Activated effector memory CD4-positive, alpha-beta T cell treated with anti-CD3 and anti-CD28 coated beads, Interleukin-2, amount 50 U/mL, for 16 hours (primary cell): ENCODE measurements at regions not wholly inside any gene's neighbourhood (a gene's known extent, or its start where the extent isn't known, plus 50 kb on each side); places are given as distances from the start of the nearest gene placed in this dataset.
"Not testable (repeated sequence)": the region's sequence is repeated elsewhere in the genome, so short reads cannot be mapped to it uniquely, and the experiment has no call there.

Experiments used
- DNase-seq: peaks from one replicate; pipeline ENCODE4 v3.0.0-alpha.2; 2020

DNA sequence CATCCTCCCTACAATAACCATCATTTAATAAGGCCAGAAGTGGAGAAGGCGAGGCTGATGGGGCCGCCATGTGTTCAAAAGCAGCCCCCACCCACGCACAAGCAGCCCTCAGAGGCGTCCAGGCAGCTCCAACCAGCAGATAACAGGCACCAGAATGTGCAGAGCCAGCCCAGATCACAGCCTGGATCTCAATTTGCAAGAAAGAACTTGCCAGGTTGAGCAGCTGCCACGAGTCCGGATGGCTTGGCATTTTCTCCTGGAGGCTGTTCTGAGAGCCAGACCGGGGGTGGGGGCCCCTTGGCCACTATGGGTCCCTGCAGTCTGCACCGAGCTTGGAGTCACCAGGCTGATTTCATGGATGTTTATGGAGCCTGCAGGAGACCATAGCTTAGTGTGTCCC, 338.1 kb downstream of the PREX1 start:
- DNase-seq = no peak

- DNase-seq = peak; percentile 49
Observed at GRCh38 chr20:48489046-48489463, 338.7 kb downstream of the PREX1 start.

DNA sequence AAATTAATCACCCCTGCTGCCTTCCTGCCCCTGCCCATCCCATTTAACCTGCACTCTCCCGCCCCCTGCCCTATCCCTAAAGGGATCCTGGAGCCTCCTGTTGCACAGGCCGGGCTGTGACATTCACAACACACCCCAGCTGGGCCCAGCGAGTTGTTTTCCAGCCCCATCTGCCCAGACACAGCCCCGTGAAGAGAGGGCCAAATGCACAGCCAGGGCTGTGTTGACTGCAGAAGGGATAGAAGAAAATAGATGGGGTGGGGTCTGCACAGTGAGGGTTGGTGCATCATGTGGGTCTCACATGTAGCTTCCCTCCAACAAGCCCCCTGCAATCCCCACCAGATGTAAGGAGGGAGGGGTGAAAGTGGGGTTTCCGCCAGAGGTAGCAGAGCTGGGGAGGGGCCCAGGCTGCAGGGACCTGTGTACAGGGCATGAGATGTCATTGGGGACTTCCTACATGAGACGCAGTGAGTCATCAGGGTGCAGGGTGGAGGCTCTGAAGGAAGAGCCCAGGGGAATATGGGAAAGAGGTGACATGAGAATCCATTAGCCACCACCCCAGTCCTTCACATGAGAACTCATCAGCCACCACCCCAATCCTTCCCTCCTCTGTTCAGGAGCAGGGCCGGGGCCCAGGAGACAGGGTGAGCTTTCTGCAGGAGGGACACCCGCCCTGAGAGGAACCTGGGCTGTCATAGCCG, 339.3 kb downstream of the PREX1 start:
- DNase-seq = not testable (repeated sequence)

GRCh38 chr20:48486065-48486464, 341.7 kb downstream of the PREX1 start:
- peak; percentile 44 for DNase-seq

- not testable (repeated sequence) for DNase-seq
Observed at GRCh38 chr20:48485153-48485552, 342.6 kb downstream of the PREX1 start.

GRCh38 chr20:48483334-48484066, 344.3 kb downstream of the PREX1 start:
- no peak for DNase-seq

DNA sequence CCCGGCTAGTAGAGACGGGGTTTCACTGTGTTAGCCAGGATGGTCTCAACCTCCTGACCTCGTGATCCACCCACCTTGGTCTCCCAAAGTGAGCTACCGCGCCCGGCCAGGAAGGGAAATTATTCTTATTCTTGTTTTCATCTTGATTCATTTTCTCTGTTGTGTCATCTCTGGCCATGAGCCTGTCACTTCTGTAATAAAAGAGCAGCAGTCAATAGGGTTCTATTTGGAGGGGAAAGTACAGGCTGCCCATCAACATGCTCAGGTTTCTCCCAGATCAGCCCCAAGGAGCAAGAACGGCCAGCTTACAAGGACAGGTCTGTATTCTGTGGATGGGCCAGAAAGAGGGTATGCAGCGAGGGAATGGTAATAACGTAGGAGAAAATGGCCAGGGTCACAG, 345.0 kb downstream of the PREX1 start:
- no peak for DNase-seq

DNA sequence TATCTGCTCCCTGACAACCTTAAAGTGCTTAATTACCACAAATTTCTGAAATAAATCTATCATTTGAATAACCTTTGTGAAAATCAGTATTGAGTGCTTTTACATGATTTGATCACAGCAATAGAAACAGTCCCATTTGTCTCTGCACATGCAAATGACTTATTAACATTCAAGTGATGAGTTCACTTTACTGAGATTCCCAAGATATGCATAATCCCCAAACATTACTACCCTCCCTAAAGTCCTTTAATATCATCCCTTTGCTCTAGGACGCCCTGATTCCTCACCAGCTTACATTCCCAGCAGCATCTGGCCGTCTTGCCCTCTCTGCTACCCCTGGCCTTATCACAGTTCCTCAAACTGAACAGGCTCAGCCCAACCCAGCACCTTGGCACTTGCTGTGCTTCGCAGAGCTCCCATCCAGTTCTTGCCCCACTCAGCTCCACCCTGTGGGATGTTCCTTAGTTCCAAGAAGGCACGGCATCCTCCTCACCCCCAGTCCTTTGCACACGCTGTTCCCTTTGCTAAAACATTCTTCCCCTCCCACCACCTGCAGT, 347.5 kb downstream of the PREX1 start:
- no peak for DNase-seq

GRCh38 chr20:48478806-48479585, 348.8 kb downstream of the PREX1 start:
- no peak for DNase-seq

GRCh38 chr20:48478370-48478769, 349.4 kb downstream of the PREX1 start:
- DNase-seq = no peak

- no peak for DNase-seq
Observed at GRCh38 chr20:48476854-48477253, 350.9 kb downstream of the PREX1 start.

- no peak for DNase-seq
Observed at GRCh38 chr20:48474022-48474421, 353.8 kb downstream of the PREX1 start.

GRCh38 chr20:48471759-48472408, 355.9 kb downstream of the PREX1 start:
- no peak for DNase-seq

GRCh38 chr20:48471176-48471575, 356.6 kb downstream of the PREX1 start:
- no peak for DNase-seq

DNA sequence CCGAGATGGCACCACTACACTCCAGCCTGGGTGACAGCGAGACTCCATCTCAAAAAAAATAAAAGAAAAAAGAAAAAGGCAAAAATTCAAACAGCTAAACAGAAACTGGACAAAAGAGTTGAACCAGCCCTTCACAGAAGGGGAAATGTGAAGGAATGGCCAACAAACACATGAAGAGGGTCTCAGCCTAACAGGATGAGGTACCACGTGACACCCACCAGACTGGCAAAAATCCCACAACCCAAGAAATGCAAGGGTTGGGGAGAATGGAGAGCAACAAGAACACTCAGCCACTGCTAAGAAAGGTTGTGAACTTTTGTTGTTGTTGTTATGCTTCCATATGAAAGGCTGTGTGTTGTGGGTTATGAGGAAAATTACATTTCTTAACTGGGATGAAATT, 357.7 kb downstream of the PREX1 start:
- no peak for DNase-seq

- no peak for DNase-seq
Observed at GRCh38 chr20:48469026-48469425, 358.8 kb downstream of the PREX1 start.

- no peak for DNase-seq
Observed at GRCh38 chr20:48468571-48468970, 359.2 kb downstream of the PREX1 start.

DNA sequence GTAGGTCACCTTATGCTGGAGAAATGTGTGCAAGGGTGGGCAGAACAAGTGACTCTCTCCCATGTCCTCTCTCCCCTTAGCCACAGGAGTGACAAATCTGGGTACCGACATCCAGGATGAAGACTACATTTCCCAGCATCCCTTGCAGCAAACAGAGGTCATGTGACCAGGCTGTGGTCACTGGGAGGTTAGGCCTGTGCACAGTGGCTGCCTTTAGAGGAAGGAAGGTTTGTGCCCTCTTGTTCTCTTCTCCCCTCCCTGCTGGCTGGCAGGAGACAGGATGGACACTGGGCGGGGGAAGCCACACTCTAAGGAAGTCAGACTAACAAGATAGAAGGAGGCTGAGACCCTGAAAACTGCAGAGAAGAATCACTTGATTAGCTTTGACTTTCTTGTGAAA, 360.2 kb downstream of the PREX1 start:
- DNase-seq = no peak

GRCh38 chr20:48465271-48465670, 362.5 kb downstream of the PREX1 start:
- DNase-seq = no peak

DNA sequence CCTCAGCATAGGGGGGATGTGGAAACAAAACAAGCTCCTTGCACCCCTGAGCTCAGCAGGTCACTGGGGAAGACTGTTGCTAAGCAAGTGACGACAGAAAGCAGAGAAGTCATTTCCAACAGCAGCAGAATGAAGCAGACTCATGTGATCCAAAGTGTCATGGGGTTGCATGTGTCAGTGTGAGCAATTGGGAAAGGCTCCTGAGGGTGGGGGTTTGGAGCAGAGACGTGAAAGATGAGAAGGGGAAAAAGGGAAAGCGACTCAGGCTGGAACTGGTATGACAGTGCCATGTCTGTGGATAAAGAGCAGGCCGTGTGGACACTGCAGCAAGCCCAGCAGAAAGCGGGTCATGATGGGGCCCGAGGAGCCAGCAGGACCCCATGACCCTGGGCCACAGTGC, 363.9 kb downstream of the PREX1 start:
- no peak for DNase-seq

- no peak for DNase-seq
Observed at GRCh38 chr20:48463096-48463720, 364.6 kb downstream of the PREX1 start.

- no peak for DNase-seq
Observed at GRCh38 chr20:48461735-48462119, 366.1 kb downstream of the PREX1 start.
